HepG2 (cell line): ENCODE measurements at regions not wholly inside any gene's neighbourhood (a gene's known extent, or its start where the extent isn't known, plus 50 kb on each side); places are given as distances from the start of the nearest gene placed in this dataset.

Experiments used
- BCL6 ChIP-seq: IDR thresholded peaks from 2 replicates; pipeline ENCODE4 v1.6.1; 2016; ENCODE audit warnings: missing genetic modification reagents, missing compliant biosample characterization
- NAIF1 ChIP-seq: sonication (generic); formaldehyde crosslinking; IDR thresholded peaks from 2 replicates; pipeline ENCODE4 v1.5.0; 2020; ENCODE audit warnings: mild to moderate bottlenecking, missing genetic modification reagents, borderline replicate concordance
- RFXANK ChIP-seq: IDR thresholded peaks from 2 replicates; pipeline ENCODE4 v1.6.1; 2016
- ZBTB21 ChIP-seq: sonication (generic); formaldehyde crosslinking; IDR thresholded peaks from 2 replicates; pipeline ENCODE4 v1.4.0; 2020; ENCODE audit warnings: missing genetic modification reagents
- TF ChIP-seq, protein P1 (sequence below): sonication (generic); formaldehyde crosslinking; IDR thresholded peaks from 2 replicates; pipeline ENCODE4 v1.4.0; 2020; ENCODE audit warnings: missing genetic modification reagents
- TF ChIP-seq, protein P2 (sequence below), 2 experiments: sonication (generic) in 1 of 2; formaldehyde crosslinking in 1 of 2; IDR thresholded peaks; 2 replicates each; pipeline versions ENCODE4 v1.4.0 to v1.6.1; 2016 to 2020; ENCODE audit warnings: borderline replicate concordance in 1 of 2, low read depth in 1 of 2, mild to moderate bottlenecking in 1 of 2, missing genetic modification reagents in 1 of 2
- TF ChIP-seq, protein P3 (sequence below): fragments of 450-650 bp; IDR thresholded peaks from 2 replicates; pipeline ENCODE4 v1.6.1; 2017; ENCODE audit warnings: mild to moderate bottlenecking
- TF ChIP-seq, protein P4 (sequence below): sonication (generic); formaldehyde crosslinking; IDR thresholded peaks from 2 replicates; pipeline ENCODE4 v1.8.0; 2022; ENCODE audit warnings: mild to moderate bottlenecking, missing genetic modification reagents

DNA sequence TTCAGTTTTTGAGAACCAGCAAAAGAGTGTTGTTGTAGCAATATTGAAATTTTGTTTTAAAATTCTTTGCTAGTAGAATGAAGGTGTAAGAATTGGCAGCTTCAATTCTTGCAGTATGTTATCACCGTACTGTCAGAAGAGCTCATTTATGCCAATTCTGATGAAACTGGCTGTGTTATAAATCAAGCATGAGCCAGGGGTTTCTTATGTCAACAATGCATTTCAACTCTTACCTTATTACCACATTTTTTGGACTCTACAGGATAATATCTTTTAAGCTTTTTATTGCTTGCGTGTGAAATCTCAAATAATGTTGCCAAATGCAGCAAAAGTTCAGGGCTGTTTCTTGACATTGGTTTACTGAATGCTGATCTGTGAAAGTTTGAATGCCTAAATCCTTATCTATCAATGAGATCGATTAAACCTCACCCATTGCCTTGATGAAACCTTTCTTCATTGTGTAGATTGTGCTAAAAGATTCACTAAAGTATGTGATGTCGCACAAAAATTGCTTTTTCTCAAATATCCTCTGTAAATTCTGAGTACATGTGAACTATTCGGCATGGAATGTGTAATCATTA is 1389.3 kb upstream of the ZEB2 start (continued):
- TF ChIP-seq ZBTB21 (no peak), NAIF1 (CRISPR knock-in tag) (no peak), RFXANK (no peak), BCL6 (CRISPR knock-in tag) (no peak)
- TF ChIP-seq, protein P1, sequence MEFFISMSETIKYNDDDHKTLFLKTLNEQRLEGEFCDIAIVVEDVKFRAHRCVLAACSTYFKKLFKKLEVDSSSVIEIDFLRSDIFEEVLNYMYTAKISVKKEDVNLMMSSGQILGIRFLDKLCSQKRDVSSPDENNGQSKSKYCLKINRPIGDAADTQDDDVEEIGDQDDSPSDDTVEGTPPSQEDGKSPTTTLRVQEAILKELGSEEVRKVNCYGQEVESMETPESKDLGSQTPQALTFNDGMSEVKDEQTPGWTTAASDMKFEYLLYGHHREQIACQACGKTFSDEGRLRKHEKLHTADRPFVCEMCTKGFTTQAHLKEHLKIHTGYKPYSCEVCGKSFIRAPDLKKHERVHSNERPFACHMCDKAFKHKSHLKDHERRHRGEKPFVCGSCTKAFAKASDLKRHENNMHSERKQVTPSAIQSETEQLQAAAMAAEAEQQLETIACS (CRISPR knock-in tag): no peak
- TF ChIP-seq, protein P2, sequence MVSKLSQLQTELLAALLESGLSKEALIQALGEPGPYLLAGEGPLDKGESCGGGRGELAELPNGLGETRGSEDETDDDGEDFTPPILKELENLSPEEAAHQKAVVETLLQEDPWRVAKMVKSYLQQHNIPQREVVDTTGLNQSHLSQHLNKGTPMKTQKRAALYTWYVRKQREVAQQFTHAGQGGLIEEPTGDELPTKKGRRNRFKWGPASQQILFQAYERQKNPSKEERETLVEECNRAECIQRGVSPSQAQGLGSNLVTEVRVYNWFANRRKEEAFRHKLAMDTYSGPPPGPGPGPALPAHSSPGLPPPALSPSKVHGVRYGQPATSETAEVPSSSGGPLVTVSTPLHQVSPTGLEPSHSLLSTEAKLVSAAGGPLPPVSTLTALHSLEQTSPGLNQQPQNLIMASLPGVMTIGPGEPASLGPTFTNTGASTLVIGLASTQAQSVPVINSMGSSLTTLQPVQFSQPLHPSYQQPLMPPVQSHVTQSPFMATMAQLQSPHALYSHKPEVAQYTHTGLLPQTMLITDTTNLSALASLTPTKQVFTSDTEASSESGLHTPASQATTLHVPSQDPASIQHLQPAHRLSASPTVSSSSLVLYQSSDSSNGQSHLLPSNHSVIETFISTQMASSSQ (IDR thresholded peaks at IDR 0.05; ENCODE audit: low read depth): no peak
- TF ChIP-seq, protein P2 (CRISPR knock-in tag; IDR thresholded peaks at IDR 0.05; ENCODE audit: borderline replicate concordance): no peak
- TF ChIP-seq, protein P3, sequence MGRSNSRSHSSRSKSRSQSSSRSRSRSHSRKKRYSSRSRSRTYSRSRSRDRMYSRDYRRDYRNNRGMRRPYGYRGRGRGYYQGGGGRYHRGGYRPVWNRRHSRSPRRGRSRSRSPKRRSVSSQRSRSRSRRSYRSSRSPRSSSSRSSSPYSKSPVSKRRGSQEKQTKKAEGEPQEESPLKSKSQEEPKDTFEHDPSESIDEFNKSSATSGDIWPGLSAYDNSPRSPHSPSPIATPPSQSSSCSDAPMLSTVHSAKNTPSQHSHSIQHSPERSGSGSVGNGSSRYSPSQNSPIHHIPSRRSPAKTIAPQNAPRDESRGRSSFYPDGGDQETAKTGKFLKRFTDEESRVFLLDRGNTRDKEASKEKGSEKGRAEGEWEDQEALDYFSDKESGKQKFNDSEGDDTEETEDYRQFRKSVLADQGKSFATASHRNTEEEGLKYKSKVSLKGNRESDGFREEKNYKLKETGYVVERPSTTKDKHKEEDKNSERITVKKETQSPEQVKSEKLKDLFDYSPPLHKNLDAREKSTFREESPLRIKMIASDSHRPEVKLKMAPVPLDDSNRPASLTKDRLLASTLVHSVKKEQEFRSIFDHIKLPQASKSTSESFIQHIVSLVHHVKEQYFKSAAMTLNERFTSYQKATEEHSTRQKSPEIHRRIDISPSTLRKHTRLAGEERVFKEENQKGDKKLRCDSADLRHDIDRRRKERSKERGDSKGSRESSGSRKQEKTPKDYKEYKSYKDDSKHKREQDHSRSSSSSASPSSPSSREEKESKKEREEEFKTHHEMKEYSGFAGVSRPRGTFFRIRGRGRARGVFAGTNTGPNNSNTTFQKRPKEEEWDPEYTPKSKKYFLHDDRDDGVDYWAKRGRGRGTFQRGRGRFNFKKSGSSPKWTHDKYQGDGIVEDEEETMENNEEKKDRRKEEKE: no peak
- TF ChIP-seq, protein P4, sequence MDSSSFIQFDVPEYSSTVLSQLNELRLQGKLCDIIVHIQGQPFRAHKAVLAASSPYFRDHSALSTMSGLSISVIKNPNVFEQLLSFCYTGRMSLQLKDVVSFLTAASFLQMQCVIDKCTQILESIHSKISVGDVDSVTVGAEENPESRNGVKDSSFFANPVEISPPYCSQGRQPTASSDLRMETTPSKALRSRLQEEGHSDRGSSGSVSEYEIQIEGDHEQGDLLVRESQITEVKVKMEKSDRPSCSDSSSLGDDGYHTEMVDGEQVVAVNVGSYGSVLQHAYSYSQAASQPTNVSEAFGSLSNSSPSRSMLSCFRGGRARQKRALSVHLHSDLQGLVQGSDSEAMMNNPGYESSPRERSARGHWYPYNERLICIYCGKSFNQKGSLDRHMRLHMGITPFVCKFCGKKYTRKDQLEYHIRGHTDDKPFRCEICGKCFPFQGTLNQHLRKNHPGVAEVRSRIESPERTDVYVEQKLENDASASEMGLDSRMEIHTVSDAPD: no peak
